Endothelial cell (in vitro differentiated cells): ENCODE measurements at regions not wholly inside any gene's neighbourhood (a gene's known extent, or its start where the extent isn't known, plus 50 kb on each side); places are given as distances from the start of the nearest gene placed in this dataset.

Experiments used
- DNase-seq: peaks from one replicate; pipeline ENCODE4 v3.0.0; 2021; ENCODE audit warnings: low spot score
- H3K27ac Mint-ChIP-seq: one replicate; pipeline ENCODE4 v1.8.0; 2021; ENCODE audit warnings: mixed read lengths, inconsistent platforms; ENCODE audit not compliant: unreplicated experiment
- H3K27me3 Mint-ChIP-seq: one replicate; pipeline ENCODE4 v1.8.0; 2021; ENCODE audit warnings: mild to moderate bottlenecking, moderate library complexity, mixed read lengths, inconsistent platforms; ENCODE audit not compliant: unreplicated experiment
- H3K36me3 Mint-ChIP-seq: one replicate; pipeline ENCODE4 v1.8.0; 2021; ENCODE audit warnings: mild to moderate bottlenecking, low read depth, mixed read lengths, inconsistent platforms; ENCODE audit not compliant: unreplicated experiment
- H3K4me1 Mint-ChIP-seq: one replicate; pipeline ENCODE4 v1.8.0; 2021; ENCODE audit warnings: mild to moderate bottlenecking, mixed read lengths, inconsistent platforms; ENCODE audit not compliant: unreplicated experiment
- H3K4me3 Mint-ChIP-seq: one replicate; pipeline ENCODE4 v1.8.0; 2021; ENCODE audit warnings: mild to moderate bottlenecking, mixed read lengths, inconsistent platforms; ENCODE audit not compliant: unreplicated experiment
- H3K9me3 Mint-ChIP-seq: one replicate; pipeline ENCODE4 v1.8.0; 2021; ENCODE audit warnings: mixed read lengths, inconsistent platforms; ENCODE audit not compliant: unreplicated experiment
- CTCF ChIP-seq: fragments of 200-600 bp; sonication (generic); IDR thresholded peaks from one replicate; pipeline ENCODE4 v1.5.0; 2021; ENCODE audit warnings: antibody characterized with exemption; ENCODE audit not compliant: unreplicated experiment

DNA sequence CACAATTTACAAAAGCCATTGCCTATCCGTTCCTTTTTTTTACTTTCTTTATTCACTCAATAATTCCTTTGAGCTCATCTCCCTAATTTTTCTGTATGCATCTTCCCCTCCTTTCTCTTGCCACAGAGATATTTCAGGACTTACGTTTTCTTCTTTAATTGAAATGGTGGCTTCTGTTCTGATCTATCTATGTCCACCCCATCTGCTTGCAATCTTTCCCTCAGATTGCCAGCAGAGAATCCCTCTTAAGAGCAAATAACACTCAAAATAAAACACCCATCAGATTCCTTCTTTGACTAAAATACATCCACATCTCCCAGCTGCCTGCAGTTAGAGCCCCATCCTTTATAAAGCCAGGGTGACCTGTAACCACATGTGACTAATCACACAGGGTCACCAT lies 478.6 kb downstream of the EFNB2 start:
- TF ChIP-seq CTCF = no peak
- Mint-ChIP-seq H3K27ac (no peak overlapping the region), H3K9me3 (no peaks in the 10 kb centered on the region), H3K36me3 (no peaks in the 10 kb centered on the region), H3K4me3 (no peak overlapping the region), H3K27me3 (peaks cover 4% of the 10 kb centered on the region), H3K4me1 (no peaks in the 10 kb centered on the region)
- DNase-seq = no peak

DNA sequence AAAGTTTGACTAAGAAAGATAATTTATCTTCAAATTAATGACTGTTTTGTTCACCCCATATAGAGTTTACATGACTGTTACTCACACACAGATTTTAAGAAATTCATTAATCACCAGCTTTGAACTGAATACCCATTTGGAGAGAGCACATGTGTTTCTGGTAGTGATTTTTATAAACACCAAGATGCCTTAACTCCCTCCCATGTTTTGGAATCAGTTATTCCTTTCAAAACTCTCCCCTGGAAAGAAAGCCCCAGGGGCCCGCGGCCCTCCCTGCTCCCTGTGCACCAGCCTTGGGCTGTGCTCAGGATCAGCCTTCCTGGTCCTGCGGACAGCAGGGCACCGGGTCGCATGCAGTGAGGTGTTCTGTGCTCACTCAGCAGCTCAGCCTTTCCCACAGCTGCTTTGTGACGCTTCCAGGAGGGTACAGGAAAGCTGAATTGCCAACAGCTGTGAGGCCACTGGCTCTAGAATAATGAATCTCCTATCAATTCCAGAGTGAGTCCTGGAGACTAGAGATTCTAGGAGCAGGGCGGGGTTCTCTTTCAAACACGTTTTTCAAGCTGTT lies 483.2 kb downstream of the EFNB2 start:
- Mint-ChIP-seq H3K27ac (no peak overlapping the region), H3K27me3 (no peaks in the 10 kb centered on the region), H3K36me3 (no peaks in the 10 kb centered on the region), H3K4me1 (no peaks in the 10 kb centered on the region), H3K9me3 (no peaks in the 10 kb centered on the region), H3K4me3 (no peak overlapping the region)
- no peak for TF ChIP-seq CTCF
- no peak for DNase-seq

DNA sequence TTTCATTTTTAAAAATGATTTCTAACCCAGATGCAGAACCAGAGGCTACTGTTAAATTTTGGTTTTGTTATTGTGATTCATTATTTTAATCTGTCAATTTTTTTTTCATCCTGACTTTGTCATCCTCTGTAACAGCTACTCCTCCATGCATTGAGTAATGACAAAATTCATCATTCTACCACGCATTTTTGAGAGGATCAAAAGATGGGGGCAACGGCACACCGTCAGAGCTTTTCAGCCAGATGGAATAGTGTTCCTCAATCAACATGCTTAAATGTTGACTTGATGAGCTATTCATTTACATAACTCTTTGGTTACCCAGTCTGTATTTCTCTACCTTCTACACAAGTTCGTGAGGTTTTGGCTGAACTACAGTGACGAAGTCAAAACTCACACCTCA lies 486.3 kb downstream of the EFNB2 start:
- no peak for TF ChIP-seq CTCF

GRCh38 chr13:106048386-106048785 lies 487.1 kb downstream of the EFNB2 start:
- no peaks in the 10 kb centered on the region for H3K27me3 Mint-ChIP-seq
- no peak for DNase-seq
- TF ChIP-seq CTCF = no peak
- H3K36me3 Mint-ChIP-seq = no peaks in the 10 kb centered on the region
- H3K4me1 Mint-ChIP-seq = no peaks in the 10 kb centered on the region
- no peak overlapping the region for H3K4me3 Mint-ChIP-seq
- no peak overlapping the region for H3K27ac Mint-ChIP-seq
- H3K9me3 Mint-ChIP-seq = no peaks in the 10 kb centered on the region

More for the DNA sequence above, 486.3 kb downstream of the EFNB2 start:
- H3K27me3 Mint-ChIP-seq = no peaks in the 10 kb centered on the region
- H3K27ac Mint-ChIP-seq = no peak overlapping the region
- H3K9me3 Mint-ChIP-seq = no peaks in the 10 kb centered on the region
- no peaks in the 10 kb centered on the region for H3K36me3 Mint-ChIP-seq
- no peak for DNase-seq
- H3K4me3 Mint-ChIP-seq = no peak overlapping the region
- no peaks in the 10 kb centered on the region for H3K4me1 Mint-ChIP-seq

GRCh38 chr13:106047859-106048258 lies 487.6 kb downstream of the EFNB2 start:
- no peaks in the 10 kb centered on the region for H3K36me3 Mint-ChIP-seq
- no peaks in the 10 kb centered on the region for H3K9me3 Mint-ChIP-seq
- H3K4me1 Mint-ChIP-seq = no peaks in the 10 kb centered on the region
- no peak for DNase-seq
- H3K27ac Mint-ChIP-seq = no peak overlapping the region
- no peak for TF ChIP-seq CTCF
- H3K27me3 Mint-ChIP-seq = no peaks in the 10 kb centered on the region
- no peak overlapping the region for H3K4me3 Mint-ChIP-seq
